D341Med (cell line): ENCODE measurements at regions not wholly inside any gene's neighbourhood (a gene's known extent, or its start where the extent isn't known, plus 50 kb on each side); places are given as distances from the start of the nearest gene placed in this dataset.

Experiments
- DNase-seq: peaks from one replicate; pipeline ENCODE4 v3.0.0; 2012; ENCODE audit warnings: low spot score

GRCh38 chr5:24712047-24712446, 67.3 kb upstream of the CDH10 start:
- DNase-seq: no peak

- no peak for DNase-seq
Measured at GRCh38 chr5:24703934-24704333, 59.2 kb upstream of the CDH10 start.
